GM18520 (cell line): ENCODE measurements at regions not wholly inside any gene's neighbourhood (a gene's known extent, or its start where the extent isn't known, plus 50 kb on each side); places are given as distances from the start of the nearest gene placed in this dataset.

ENCODE experiments used
- ATAC-seq: cut with Tn5 transposase; IDR thresholded peaks from one replicate; pipeline ENCODE4 v1.9.1; 2021; ENCODE audit not compliant: unreplicated experiment

DNA sequence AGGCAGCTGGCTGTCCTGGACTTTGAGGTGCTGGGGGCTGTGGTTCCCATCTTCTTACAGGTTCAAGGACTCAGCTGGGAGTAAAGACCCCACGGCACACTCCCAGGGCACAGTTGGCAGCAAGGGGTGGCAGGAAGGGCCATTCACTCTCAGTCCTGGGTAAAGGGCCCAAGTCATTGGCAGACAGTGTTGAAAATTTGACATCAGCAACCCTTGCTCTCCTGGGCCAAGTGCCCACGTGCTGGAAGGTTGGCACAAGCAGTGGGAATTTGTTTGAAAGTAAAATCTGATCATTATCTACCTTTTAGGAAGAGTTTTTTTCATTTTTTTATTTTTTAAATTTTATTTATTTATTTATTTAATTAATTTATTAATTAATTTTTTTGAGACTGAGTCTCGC is 241.6 kb upstream of the MKI67 start:
- ATAC-seq: no peak

DNA sequence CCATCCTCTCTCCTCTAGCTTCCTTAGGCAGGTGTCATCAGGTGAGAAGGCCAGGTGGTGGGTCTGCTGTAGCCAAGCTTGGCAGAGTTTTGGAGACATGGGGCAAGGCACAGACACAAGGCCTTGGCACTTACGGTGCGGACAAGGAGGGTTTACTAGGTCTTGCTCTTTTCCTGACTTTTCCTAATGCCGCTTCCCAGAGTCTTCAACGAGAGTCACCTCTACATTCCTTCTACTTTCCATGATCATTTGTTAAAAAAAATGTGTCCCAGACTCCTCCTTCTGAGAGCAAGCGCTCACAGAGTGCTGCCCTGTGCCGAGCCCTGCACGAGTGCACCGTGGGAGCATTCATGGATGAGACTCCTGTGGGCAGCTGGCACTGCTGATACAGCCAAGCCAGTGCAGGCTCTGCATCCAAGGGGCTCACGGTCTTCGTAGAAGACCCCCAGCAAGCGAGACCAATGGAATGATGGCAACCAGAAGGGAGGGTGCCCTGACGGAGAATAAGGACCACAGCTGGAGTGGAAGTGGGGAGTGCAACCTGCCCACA is 243.0 kb upstream of the MKI67 start:
- no peak for ATAC-seq

DNA sequence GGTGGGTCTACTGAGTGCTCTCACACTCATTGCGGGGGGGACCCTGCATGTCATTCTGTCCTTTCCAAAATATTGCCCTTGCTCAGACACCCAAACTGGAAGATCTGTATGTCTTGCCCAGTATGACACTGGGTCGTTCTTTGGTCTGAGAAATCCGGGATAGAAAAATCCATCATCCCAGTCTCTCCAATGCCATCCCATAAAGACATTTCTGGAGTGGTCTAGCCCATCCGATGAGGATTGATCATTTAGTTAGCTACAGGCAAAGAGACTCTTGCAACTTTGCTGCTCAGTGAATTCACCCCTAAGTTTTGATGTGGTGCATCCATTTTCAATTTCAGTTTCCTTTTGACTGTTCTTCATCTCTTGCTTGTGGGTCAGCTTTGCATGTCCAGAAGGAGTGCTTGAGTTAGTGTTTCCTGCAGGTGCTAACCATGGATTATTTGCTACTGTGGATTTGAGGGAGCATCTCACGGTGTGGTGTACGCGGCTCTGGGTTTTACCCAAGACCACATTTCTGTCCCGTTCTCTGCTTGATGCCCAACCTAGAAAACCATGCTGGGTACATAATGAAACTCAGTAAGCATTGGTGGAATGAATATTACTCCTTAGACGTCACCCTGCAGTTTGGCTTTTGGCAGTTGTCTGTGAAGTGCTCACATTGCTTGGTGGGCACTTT is 247.0 kb upstream of the MKI67 start:
- ATAC-seq: peak; percentile 86

DNA sequence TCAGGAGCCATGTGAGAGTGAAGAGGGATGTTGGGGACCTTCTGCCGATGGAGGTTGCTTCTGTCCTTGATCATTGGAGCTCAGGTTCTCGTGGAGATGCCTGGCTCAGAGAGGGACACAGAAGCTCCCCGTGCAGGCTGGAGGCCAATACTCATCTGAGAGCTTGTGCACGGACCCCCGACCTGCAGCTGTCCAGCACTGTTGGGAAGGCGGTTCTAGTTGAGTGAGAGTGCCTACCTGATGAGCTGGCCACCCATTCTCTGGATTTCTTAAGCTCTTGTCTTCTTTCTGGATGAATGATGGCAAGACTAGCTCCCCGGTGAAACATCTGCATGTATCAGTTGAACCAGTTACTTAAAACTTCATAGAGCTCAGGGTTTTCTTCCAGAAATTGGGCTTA is 247.6 kb upstream of the MKI67 start:
- no peak for ATAC-seq

DNA sequence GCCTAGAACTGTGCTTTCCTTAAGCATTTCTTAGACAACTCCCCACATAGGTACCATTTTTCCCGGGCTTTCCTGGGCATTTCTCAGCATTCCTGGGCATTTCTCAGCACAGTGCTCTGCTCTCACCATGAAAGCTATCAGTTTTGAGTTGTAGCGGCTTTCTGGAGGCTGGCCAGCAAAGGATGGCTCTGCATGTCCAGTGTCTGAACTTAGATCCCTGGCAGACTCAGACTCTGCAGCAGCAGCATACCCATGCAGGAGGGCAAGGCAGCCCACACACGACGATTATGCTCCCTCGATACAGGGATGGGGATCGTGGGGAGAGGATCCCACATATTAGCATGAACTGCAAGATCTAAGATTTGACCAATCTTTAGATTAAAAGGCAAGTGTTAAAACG is 248.9 kb upstream of the MKI67 start:
- ATAC-seq: no peak

DNA sequence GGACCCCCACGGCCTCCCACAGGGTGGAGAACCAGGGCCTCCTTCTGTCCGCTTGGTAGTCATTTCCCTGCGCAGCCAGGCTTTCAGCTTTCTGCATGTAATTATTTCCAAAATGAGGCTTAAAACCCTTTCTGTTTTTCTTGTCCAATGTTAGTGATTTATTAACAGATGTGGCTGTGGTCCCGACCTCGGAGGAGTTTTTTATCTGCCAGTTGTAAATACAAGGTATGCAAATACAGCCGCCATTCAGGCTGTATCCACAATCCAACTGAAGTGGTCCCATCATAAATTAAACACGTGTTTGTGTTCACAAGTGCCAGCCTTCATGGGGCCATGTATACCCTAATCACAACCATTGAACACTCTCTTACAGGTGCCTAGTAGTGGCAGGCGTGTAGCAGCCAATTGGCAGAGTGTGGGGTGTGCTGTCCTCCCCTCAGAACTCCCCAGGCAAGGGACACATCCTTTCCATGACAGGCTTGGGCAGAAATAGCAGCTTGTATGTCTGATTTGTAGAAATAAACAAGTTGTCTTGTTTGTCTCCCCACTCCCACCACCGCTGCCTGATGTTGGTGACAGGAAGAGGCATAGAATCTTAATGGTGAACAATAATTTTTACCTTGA is 251.3 kb upstream of the MKI67 start:
- no peak for ATAC-seq

DNA sequence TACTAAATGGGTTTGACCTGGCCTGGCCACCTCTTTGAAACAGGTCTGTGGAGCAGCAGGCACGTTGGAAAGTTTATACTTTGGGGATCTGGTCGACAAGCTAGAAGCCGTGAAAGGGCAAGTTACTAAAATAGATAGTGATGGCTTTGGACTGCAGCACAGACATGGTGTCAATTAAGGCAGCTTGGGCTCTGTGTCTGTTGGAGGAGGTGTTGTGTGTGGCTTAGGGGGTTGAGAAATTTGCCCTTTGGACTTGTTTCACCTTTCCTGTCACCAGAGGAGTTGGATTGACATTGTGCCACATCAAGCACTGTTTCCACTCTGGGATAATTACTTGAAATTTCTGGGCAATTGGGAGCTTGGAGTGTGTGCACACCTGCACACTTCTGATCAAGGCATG is 251.8 kb upstream of the MKI67 start:
- ATAC-seq: no peak

DNA sequence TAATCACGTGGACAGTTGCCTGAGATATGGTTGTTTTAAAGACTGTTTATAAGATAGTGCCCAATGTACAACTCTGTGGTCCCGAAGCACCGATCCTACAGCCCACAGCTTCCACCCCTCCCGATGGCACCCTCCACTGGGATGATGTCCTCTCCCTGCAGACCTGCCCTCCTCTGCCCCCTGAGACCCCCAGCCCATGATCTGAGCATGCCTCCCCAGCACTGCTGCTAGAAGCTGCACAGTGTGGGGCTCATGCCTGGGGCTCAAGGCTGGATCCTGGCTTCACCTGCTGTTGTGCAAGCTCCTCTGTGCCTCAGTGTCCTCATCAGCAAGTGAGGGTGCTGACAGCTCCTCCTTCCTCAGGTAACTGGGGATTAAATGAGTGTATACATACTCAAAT is 254.7 kb upstream of the MKI67 start:
- ATAC-seq: no peak

DNA sequence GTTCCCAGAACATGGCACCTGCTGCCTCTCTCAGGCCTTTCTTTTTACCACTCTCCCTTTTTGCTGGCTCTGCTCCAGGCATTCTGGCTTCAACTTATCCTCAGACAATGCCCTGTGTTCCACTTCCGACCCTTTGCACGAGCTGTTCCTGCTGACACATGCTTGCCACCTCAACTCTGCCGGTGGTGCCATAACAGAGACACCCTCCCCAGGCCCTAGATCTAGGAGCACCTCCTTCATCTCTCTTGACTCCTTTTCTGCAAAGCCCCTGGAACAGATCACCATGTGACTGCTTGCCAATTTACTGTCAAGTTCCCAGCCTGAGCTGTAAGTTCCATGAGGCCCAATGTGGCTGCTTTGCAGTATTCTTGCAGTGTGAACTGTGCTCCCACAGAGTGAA is 256.0 kb upstream of the MKI67 start:
- ATAC-seq: no peak

DNA sequence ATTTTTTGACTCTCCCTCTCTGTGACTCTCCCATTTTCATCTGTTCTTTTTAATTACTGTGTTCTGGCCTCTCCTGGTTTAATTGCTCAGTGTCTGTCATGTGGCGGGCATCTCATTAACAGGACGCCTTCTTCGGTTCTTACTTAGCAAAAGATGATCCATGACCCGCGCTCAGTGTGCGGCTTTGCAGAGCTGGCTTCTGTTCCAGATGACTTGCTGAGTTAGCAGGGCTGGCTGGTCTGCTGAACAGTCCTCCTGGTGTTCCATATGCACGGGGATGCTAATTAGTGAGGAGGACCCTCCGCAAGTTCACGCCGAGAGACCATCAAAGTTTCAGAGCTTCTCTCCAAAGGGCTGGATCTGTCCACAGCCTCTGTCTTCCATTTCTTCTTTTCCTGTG is 258.6 kb upstream of the MKI67 start:
- ATAC-seq: no peak

DNA sequence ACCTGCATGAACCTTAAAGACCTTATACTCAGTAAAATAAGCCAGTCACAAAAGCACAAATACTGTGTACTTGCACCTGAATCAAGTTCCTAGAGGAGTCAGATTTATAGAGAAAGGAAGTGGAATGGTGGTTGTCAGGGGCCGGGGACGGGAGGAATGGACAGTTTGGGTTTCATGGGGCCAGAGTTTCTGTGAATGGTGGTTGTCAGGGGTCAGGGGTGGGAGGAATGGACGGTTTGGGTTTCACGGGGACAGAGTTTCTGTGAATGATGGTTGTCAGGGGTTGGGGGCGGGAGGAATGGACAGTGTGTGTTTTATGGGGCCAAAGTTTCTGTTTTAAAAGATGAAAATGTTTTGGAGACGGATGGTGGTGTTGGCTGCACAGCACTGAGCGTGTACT is 260.0 kb upstream of the MKI67 start:
- ATAC-seq: no peak

DNA sequence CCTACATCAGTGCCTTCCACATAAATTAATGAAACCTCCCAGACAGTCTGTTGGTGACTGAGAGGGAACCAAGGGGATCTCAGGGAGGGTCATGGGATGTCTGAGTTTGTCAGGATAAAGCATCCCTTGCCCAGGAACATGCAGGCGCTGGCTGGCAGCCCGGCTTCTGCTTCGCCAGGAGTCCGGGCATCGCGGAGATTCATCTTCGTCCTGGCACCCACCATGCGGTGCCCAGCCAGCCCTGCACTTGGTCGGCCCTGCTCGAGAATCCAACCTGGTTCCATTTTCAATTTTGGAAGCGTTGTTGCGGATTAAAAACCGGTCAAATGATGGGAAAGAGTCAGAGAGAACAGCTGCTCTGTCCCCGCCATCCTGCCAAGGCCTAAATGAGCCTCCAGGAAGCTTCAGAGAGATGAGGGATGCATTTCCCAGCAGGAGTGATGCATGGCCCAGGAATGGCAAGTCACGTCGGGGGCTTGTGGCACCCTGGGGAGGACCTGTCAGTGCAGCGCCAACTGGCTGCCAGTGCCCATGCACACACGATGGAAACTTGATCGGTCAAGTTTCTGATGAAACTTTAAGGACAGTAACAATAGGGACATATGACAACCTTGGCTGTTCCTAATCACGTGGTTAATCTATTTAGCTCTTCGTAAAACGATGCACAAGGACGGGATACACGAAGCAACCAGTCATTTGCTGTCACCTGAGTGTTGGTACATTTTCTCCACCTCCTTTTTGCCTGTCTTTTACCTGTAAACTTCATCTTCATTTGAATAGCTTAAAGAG is 260.8 kb upstream of the MKI67 start:
- ATAC-seq: no peak

DNA sequence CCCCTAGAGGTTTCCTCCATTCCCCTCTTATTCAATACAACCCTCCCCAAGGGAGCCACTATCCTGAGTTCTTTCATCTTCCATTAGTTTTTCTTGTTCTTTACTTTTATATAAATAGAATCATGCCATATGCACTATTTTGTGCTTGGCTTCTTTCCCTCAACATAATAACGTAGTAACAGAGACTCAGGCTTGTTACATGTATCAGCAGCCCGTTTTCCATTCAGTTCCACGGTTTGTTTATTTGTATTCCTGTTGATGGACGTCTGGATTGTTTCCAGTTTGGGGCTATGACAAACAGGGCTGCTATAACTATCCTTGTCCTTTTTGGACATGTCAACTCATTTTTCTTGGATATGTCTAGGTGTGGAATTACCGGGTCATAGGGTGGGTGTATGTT is 264.4 kb upstream of the MKI67 start:
- no peak for ATAC-seq

DNA sequence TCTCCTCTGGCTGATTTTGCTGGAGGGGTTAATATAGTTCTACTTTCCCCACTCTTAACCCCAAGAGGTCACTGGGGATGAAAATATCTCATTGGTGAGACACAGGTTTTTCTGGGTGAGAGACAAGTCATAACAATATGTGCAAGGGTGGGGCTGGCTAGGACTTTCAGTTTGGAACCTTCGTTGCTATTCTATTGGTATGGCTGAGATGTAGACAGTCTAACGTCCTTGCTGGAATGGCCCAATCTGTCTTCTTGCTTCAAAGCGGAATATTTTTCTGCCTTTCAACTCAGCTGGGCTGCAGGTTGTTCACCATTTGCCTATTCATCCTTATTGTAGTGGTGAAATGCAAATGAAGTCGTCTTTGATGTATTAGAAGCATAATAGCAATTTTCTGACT is 267.3 kb upstream of the MKI67 start:
- ATAC-seq: no peak

DNA sequence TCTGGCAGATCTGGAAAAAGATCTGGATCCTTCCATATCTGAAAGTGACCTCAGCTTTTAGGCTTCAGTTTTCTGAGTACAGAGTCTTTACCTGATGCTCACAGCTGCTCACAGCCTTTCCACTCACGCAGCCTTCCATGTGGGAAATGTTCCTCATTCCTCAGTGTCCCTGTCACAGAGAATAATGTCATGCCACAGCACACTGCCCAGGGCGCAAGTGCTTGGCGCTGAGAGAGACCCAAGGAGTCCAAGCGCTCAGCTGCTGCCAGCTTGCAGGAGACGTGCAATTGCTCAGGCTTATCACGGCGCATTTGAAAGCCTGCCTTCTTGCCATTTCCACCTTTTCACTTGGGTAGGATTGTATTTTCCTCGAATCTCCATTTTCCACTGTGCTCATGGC is 271.9 kb upstream of the MKI67 start:
- ATAC-seq: no peak

DNA sequence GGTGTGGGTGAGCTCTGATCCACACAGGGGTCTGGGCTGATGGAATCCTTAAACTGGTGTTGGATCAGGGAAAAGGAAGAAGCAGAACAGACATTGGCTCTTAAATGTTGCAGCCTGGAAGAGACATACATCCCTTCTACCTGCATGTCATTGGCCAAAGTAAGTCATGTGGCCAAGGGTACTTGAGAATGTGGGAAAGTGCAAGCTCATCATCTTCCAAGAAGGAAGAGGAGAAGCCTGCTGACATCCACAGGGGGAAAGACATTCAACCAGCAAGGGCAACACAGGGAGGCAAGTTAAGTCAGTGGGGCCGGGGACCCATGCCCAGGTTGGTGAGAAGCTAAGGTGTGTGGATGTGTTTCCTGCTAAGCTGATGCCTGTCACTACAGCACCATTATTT is 272.8 kb upstream of the MKI67 start:
- no peak for ATAC-seq

DNA sequence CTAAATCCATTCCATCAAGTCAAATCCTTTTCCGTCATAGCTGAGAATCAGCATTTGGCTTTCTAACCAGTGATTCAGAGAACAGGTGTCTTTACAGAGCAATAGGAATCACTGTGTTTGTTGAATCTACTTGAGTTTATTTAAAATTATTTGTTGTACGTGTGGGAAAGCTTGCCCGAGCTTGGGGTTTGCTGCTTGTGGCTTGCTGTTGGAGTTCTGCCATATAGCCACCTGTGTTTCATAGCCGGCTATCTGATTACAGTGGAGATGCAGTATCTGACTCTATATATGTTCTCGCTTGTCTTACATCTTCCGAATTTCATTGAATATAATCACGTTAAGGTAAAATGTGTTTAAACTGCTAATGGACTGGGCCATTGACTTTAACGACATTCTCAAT is 274.3 kb upstream of the MKI67 start:
- no peak for ATAC-seq

DNA sequence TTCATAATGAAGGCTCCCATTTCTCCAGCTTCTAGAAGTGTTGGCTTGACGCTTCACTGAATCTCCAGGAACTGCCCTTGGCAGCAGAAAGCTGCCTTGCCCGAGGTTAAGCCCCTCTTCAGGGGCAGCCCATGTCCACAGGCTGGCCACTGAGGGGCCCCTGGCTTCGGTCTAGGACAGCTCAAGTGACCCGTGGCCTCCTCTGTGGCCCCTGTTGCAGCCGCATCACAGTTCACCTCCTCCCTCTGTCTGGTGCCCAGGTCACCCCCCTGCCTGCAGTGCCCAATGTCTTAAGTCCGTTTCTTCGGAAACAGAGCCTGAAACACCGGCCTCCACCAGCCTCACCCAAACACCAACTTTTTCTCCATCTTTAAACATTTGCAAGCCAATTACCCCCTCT is 279.2 kb upstream of the MKI67 start:
- ATAC-seq: no peak

DNA sequence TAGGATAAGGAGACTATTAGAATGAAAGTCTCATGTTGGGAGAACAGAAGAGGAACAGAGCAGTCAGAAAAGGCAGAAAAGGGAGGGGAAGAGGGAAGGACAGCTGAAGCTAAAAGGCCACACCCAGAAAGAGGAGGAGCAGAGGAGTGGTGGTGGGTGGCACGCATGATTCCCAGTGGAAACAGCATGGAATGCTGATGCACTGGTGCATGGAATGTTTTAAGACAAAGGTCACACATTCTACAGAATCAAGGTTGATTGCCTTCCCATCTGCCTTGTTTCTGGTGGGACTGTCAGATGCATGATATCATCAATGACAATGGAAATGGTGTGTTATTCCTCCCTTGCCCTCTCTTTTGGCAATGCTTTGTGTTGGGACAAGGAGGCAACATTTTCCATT is 285.4 kb upstream of the MKI67 start:
- ATAC-seq: no peak

DNA sequence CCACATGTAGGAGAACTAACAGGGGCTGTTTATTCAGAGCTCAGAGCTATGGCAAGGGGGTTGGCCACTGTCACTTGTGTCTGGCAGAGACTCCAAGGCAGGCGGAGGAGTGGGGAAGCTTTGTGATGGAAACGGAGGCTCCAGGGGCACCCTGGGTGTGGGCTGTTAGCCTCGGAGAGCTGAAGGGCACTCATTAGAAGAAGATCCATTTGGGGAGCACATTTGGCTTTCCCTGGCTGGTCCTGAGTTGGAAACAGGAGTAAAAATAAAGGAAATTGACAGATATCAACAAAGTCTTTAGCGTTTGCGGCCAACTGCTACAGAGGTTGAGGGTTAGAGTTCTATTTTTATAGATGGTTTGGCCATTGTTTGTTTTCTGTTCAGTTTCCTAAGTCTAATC is 288.3 kb upstream of the MKI67 start:
- no peak for ATAC-seq

DNA sequence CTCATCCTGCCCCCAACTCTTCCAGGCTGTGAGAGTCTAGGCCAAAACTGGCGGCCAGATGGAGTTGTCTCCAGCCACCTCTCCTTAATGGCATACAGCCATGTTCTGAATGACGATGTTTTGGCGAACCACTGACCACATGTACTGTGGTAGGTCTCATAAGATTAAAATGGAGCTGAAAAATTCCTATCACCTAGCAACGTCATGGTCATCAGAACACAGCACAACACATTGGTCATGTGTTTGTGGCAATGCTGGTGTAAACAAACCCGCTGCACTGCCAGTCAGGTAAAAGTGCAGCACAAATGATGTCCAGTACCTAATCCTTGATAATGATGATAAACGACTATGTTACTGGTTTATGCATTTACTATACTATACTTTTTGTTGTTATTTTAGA is 290.0 kb upstream of the MKI67 start:
- ATAC-seq: no peak

DNA sequence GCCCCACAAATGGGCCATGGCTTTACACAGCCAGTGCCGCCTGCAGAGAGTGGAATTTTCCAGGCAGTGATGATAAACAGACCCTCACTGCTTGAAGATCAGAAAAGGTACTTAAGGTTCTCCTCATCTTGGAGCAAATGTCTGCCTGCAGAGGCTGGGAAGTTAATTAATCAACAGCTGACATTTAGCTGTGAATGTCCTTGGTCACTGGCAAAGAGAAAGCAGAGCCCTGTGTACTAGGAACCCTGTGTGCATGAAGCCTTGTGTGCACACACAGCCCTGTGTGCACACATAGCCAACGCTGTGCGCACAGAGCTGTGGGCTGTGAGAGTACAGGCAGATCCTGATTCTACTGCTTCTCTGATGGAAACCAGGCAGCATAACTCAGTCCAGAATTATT is 291.6 kb upstream of the MKI67 start:
- ATAC-seq: no peak
